Neural cell (in vitro differentiated cells): ENCODE measurements at regions not wholly inside any gene's neighbourhood (a gene's known extent, or its start where the extent isn't known, plus 50 kb on each side); places are given as distances from the start of the nearest gene placed in this dataset.

Experiments
- H2AFZ ChIP-seq: fragments of 200-600, 300-800 bp; sonication (generic), shearing (Covaris generic); 2 replicates; pipeline ENCODE4 v1.6.0; 2014; ENCODE audit warnings: low read depth, mild to moderate bottlenecking, antibody characterized with exemption, low read length, moderate library complexity
- H3F3A ChIP-seq: fragments of 200-600 bp; shearing (Covaris generic); 2 replicates; pipeline ENCODE4 v1.6.1; 2016; ENCODE audit warnings: mild to moderate bottlenecking, moderate library complexity, mixed read lengths, antibody characterized with exemption, low read length; ENCODE audit not compliant: insufficient read depth, poor library complexity, severe bottlenecking
- H3K27ac ChIP-seq: fragments of 200-600, 300-800 bp; sonication (generic), shearing (Covaris generic); 2 replicates; pipeline ENCODE4 v1.5.1; 2014; ENCODE audit warnings: mild to moderate bottlenecking, low read length, moderate library complexity
- H3K27me3 ChIP-seq: fragments of 300-800, 200-600 bp; sonication (generic), shearing (Covaris generic); 2 replicates; pipeline ENCODE4 v1.6.0; 2014; ENCODE audit warnings: mild to moderate bottlenecking, low read depth, low read length, moderate library complexity; ENCODE audit not compliant: insufficient read depth
- H3K36me3 ChIP-seq: fragments of 300-800, 200-600 bp; sonication (generic), shearing (Covaris generic); 2 replicates; pipeline ENCODE4 v1.5.1; 2014; ENCODE audit warnings: mild to moderate bottlenecking, antibody characterized with exemption, low read length, moderate library complexity; ENCODE audit not compliant: insufficient read depth
- H3K4me2 ChIP-seq: fragments of 300-800, 200-600 bp; sonication (generic), shearing (Covaris generic); 2 replicates; pipeline ENCODE4 v1.6.0; 2014; ENCODE audit warnings: mild to moderate bottlenecking, low read length
- H3K4me3 ChIP-seq: fragments of 300-800, 200-600 bp; sonication (generic), shearing (Covaris generic); 2 replicates; pipeline ENCODE4 v1.5.1; 2014; ENCODE audit warnings: mild to moderate bottlenecking, low read length, moderate library complexity
- H3K79me2 ChIP-seq: fragments of 200-600 bp; shearing (Covaris generic); replicated peaks from 2 replicates; pipeline ENCODE4 v1.6.0; 2014; ENCODE audit warnings: mild to moderate bottlenecking, low read length, moderate library complexity; ENCODE audit not compliant: insufficient read depth
- H3K9ac ChIP-seq: fragments of 300-800, 200-600 bp; sonication (generic), shearing (Covaris generic); 2 replicates; pipeline ENCODE4 v1.6.1; 2016; ENCODE audit warnings: mild to moderate bottlenecking, low read length, mixed read lengths
- H3K9me2 ChIP-seq: fragments of 200-600 bp; shearing (Covaris generic); 2 replicates; pipeline ENCODE4 v1.6.1; 2016; ENCODE audit warnings: mild to moderate bottlenecking, low read length, mixed read lengths; ENCODE audit not compliant: insufficient read depth
- H3K9me3 ChIP-seq: fragments of 200-600, 300-800 bp; sonication (generic), shearing (Covaris generic); 2 replicates; pipeline ENCODE4 v1.6.1; 2016; ENCODE audit warnings: mild to moderate bottlenecking, mixed run types, low read length, moderate library complexity, mixed read lengths
- H4K20me1 ChIP-seq: fragments of 200-600 bp; shearing (Covaris generic); 2 replicates; pipeline ENCODE4 v1.6.1; 2016; ENCODE audit warnings: mild to moderate bottlenecking, mixed run types; ENCODE audit not compliant: insufficient read depth
- CTCF ChIP-seq: fragments of 450-650 bp; IDR thresholded peaks from 2 replicates; pipeline ENCODE4 v1.5.1; 2014; ENCODE audit warnings: antibody characterized with exemption, mild to moderate bottlenecking, moderate library complexity; ENCODE audit not compliant: poor library complexity, severe bottlenecking
- EP300 ChIP-seq: fragments of 450-650 bp; conservative IDR thresholded peaks from 2 replicates; pipeline ENCODE4 v1.6.1; 2014; ENCODE audit warnings: antibody characterized with exemption, mild to moderate bottlenecking, moderate library complexity; ENCODE audit not compliant: poor library complexity, severe bottlenecking
- EZH2 ChIP-seq: fragments of 200-600, 300-800 bp; shearing (Covaris generic), sonication (generic); IDR thresholded peaks from 2 replicates; pipeline ENCODE4 v1.6.1; 2014; ENCODE audit warnings: antibody characterized with exemption, low read length, borderline replicate concordance, mild to moderate bottlenecking; ENCODE audit not compliant: insufficient read depth, poor library complexity, severe bottlenecking
- MXI1 ChIP-seq: fragments of 450-650 bp; conservative IDR thresholded peaks from 2 replicates; pipeline ENCODE4 v1.6.1; 2014; ENCODE audit warnings: antibody characterized with exemption, mild to moderate bottlenecking; ENCODE audit not compliant: poor library complexity, severe bottlenecking
- POLR2AphosphoS5 ChIP-seq: IDR thresholded peaks from 2 replicates; pipeline ENCODE4 v1.6.1; 2012
- RAD21 ChIP-seq: fragments of 450-650 bp; conservative IDR thresholded peaks from 2 replicates; pipeline ENCODE4 v1.6.1; 2014; ENCODE audit warnings: antibody characterized with exemption, mild to moderate bottlenecking, moderate library complexity
- REST ChIP-seq: IDR thresholded peaks from 2 replicates; pipeline ENCODE4 v1.6.1; 2012; ENCODE audit warnings: borderline replicate concordance
- SMC3 ChIP-seq: fragments of 450-650 bp; conservative IDR thresholded peaks from 2 replicates; pipeline ENCODE4 v1.6.1; 2014; ENCODE audit warnings: antibody characterized with exemption, mild to moderate bottlenecking, moderate library complexity; ENCODE audit not compliant: poor library complexity
- TAF1 ChIP-seq: IDR thresholded peaks from 2 replicates; pipeline ENCODE4 v1.6.1; 2012; ENCODE audit warnings: low read depth

GRCh38 chr4:19842471-19842870, 409.2 kb upstream of the SLIT2 start:
- H3K27ac ChIP-seq: no peak overlapping the region
- TF ChIP-seq REST: no peak
- TF ChIP-seq TAF1: no peak
- TF ChIP-seq MXI1: no peak
- TF ChIP-seq RAD21: no peak
- no peaks in the 10 kb centered on the region for H4K20me1 ChIP-seq
- H3K27me3 ChIP-seq: no peaks in the 10 kb centered on the region
- no peaks in the 10 kb centered on the region for H3K79me2 ChIP-seq
- H3K4me3 ChIP-seq: no peak overlapping the region
- H3K9me3 ChIP-seq: no peaks in the 10 kb centered on the region
- H3K36me3 ChIP-seq: no peaks in the 10 kb centered on the region
- H3K4me2 ChIP-seq: no peak overlapping the region
- H3K9me2 ChIP-seq: no peaks in the 10 kb centered on the region
- no peak overlapping the region for H2AFZ ChIP-seq
- peaks cover 2% of the 10 kb centered on the region for H3F3A ChIP-seq
- no peak overlapping the region for H3K9ac ChIP-seq

- no peak overlapping the region for H3K4me2 ChIP-seq
- H3K9ac ChIP-seq: no peak overlapping the region
- no peaks in the 10 kb centered on the region for H3K36me3 ChIP-seq
- no peaks in the 10 kb centered on the region for H3K9me3 ChIP-seq
- no peak overlapping the region for H3K4me3 ChIP-seq
- H3K79me2 ChIP-seq: no peaks in the 10 kb centered on the region
- no peak overlapping the region for H2AFZ ChIP-seq
- H3K27ac ChIP-seq: no peak overlapping the region
- H3K9me2 ChIP-seq: no peaks in the 10 kb centered on the region
- no peaks in the 10 kb centered on the region for H3K27me3 ChIP-seq
- H3F3A ChIP-seq: peaks cover 2% of the 10 kb centered on the region
- TF ChIP-seq REST: no peak
- TF ChIP-seq CTCF: no peak
- H4K20me1 ChIP-seq: no peaks in the 10 kb centered on the region
These were observed 412.8 kb upstream of the SLIT2 start for GRCh38 chr4:19838858-19839257.

- no peaks in the 10 kb centered on the region for H3K9me3 ChIP-seq
- H3K9ac ChIP-seq: no peak overlapping the region
- no peak overlapping the region for H3K4me2 ChIP-seq
- no peak overlapping the region for H2AFZ ChIP-seq
- no peaks in the 10 kb centered on the region for H4K20me1 ChIP-seq
- no peak overlapping the region for H3K27ac ChIP-seq
- H3K4me3 ChIP-seq: no peak overlapping the region
- H3F3A ChIP-seq: peaks cover 2% of the 10 kb centered on the region
- H3K79me2 ChIP-seq: no peaks in the 10 kb centered on the region
- no peaks in the 10 kb centered on the region for H3K9me2 ChIP-seq
- H3K36me3 ChIP-seq: no peaks in the 10 kb centered on the region
- no peaks in the 10 kb centered on the region for H3K27me3 ChIP-seq
- TF ChIP-seq POLR2AphosphoS5 (no peak), CTCF (no peak), RAD21 (no peak), EZH2 (no peak), TAF1 (no peak), SMC3 (no peak), MXI1 (no peak), EP300 (no peak)
These were observed 416.3 kb upstream of the SLIT2 start for GRCh38 chr4:19835429-19835828.
